PFSK-1 (cell line): ENCODE measurements at regions not wholly inside any gene's neighbourhood (a gene's known extent, or its start where the extent isn't known, plus 50 kb on each side); places are given as distances from the start of the nearest gene placed in this dataset.

Source experiments
- FOXP2 ChIP-seq: optimal IDR thresholded peaks from 2 replicates; pipeline ENCODE3; 2011; ENCODE audit warnings: borderline replicate concordance, control low read depth, inconsistent platforms; ENCODE audit not compliant: insufficient read depth; ENCODE audit errors: extremely low read length, extremely low read depth
- POLR2AphosphoS5 ChIP-seq: IDR thresholded peaks from 2 replicates; pipeline ENCODE4 v1.6.1; 2012; ENCODE audit warnings: low read depth, mild to moderate bottlenecking, control low read depth, low read length, moderate library complexity
- REST ChIP-seq, 2 experiments: IDR thresholded peaks; 2 replicates each; pipeline versions ENCODE4 v1.6.1 to v1.8.0; 2011 to 2012; ENCODE audit warnings: low read depth in 2 of 2, low read length in 2 of 2, control low read depth in 1 of 2, inconsistent platforms in 1 of 2, mild to moderate bottlenecking in 1 of 2, moderate library complexity in 1 of 2; ENCODE audit not compliant: insufficient read depth in 1 of 2
- TAF1 ChIP-seq: IDR thresholded peaks from 2 replicates; pipeline ENCODE4 v1.6.1; 2012; ENCODE audit warnings: low read length, control low read depth, borderline replicate concordance; ENCODE audit not compliant: insufficient read depth

GRCh38 chr3:105062853-105063252 lies 303.9 kb upstream of the ALCAM start:
- TF ChIP-seq POLR2AphosphoS5 (no peak), REST (IDR thresholded peaks at IDR 0.05; ENCODE audit: insufficient read depth in 1 of 2, low read depth in 2 of 2, low read length in 2 of 2) (no peak), TAF1 (no peak), FOXP2 (no peak)
